Heart left ventricle (tissue), 16 donors: ENCODE measurements at regions not wholly inside any gene's neighbourhood (a gene's known extent, or its start where the extent isn't known, plus 50 kb on each side); places are given as distances from the start of the nearest gene placed in this dataset.

ENCODE experiments used
- ATAC-seq, 4 donors: fragments of 200-7000 bp; cut with Tn5 transposase; one replicate each; pipeline ENCODE4 v1.9.1; 2020 to 2022; ENCODE audit warnings: moderate library complexity in 4 of 4, mild to moderate bottlenecking in 3 of 4, moderate number of reproducible peaks in 1 of 4
- DNase-seq, 5 donors: peaks; one replicate each; pipeline ENCODE4 v3.0.0-alpha.2; 2020
- H3K27ac ChIP-seq, 12 donors: fragments of 200-600 bp; sonication (generic) in 4 of 12; one replicate each; pipeline versions ENCODE4 v1.5.0 to v1.8.0; 2016 to 2022; ENCODE audit warnings: mild to moderate bottlenecking in 2 of 12
- H3K27me3 ChIP-seq, 9 donors: fragments of 200-600 bp; sonication (generic) in 2 of 9; one replicate each; pipeline versions ENCODE4 v1.5.1 to v1.8.0; 2016 to 2022; ENCODE audit warnings: mild to moderate bottlenecking in 3 of 9
- H3K36me3 ChIP-seq, 9 donors: fragments of 200-600 bp; sonication (generic) in 2 of 9; one replicate each; pipeline versions ENCODE4 v1.5.0 to v1.8.0; 2018 to 2022; ENCODE audit warnings: mild to moderate bottlenecking in 2 of 9
- H3K4me1 ChIP-seq, 12 donors: fragments of 200-600 bp; sonication (generic) in 4 of 12; one replicate each; pipeline versions ENCODE4 v1.5.0 to v1.8.0; 2016 to 2022; ENCODE audit warnings: mild to moderate bottlenecking in 3 of 12
- H3K4me3 ChIP-seq, 12 donors: fragments of 200-600 bp; sonication (generic) in 4 of 12; one replicate each; pipeline versions ENCODE4 v1.5.0 to v1.8.0; 2017 to 2022; ENCODE audit warnings: mild to moderate bottlenecking in 9 of 12, moderate library complexity in 4 of 12
- H3K9me3 ChIP-seq, 12 donors: fragments of 200-600 bp; sonication (generic) in 4 of 12; one replicate each; pipeline versions ENCODE4 v1.5.0 to v1.8.0; 2016 to 2022; ENCODE audit warnings: mild to moderate bottlenecking in 1 of 12
- CTCF ChIP-seq, 12 donors: fragments of 200-600 bp; sonication (generic) in 4 of 12; IDR thresholded peaks; one replicate each; pipeline versions ENCODE4 v1.5.0 to v1.8.0; 2018 to 2022; ENCODE audit warnings: antibody characterized with exemption in 12 of 12, mild to moderate bottlenecking in 5 of 12
- POLR2A ChIP-seq, 2 donors: fragments of 450-650 bp; IDR thresholded peaks; one replicate each; pipeline ENCODE4 v1.6.1; 2017; ENCODE audit warnings: antibody characterized with exemption in 2 of 2, mild to moderate bottlenecking in 2 of 2, moderate library complexity in 2 of 2
- WGBS, 4 donors: extraction: QIAGEN DNeasy Blood & Tissue Kit in 2 of 4; methylation state at CpG; one replicate each; pipeline versions ENCODE4 v1.1.5 to v1.1.7; 2013 to 2018; 5-methylcytosine and 5-hydroxymethylcytosine counted together
- intact Hi-C, 10 donors: fragments of 100-400 bp; cut with DNase I; formaldehyde crosslinking; loops; one replicate each; pipeline versions ENCODE4 v1.11.1 to v1.14.2; 2022
- donor health status: ischemic (EF 13 %, LVEDD 7.1; RV severe dilation, severe dysfunction).
- donor health status: healthy with polysubstance abuse.
- donor health status: DM: no; HTN: yes; CAD: no.
- donor health status: DM: no; HTN: no; CAD: no.
- donor health status: ischemic (EF 25% LVEDD 6.9; RV normal size, moderate dysfunction).
- donor health status: ischemic (EF 25% LVEDD 5.7; RV mildly dilated, moderate dysfunction).
- donor health status: healthy.
- donor health status: DM: yes; HTN: yes; CAD: no.
- donor health status: ischemic (EF 35%, LVEDD 5.7; RV mildly dilated, moderate dysfunction).
- donor health status: nonischemic (EF 11% LVEDD 7.7; RV severe dilation, severe dysfunction).
- donor health status: DM: yes; HTN: yes; CAD: no.
- donor health status: PGD.
- donor health status: ischemic (EF 29% LVEDD 5.4; RV normal size, mild dysfunction).
- donor health status: nonischemic (EF 23%, LVEDD 6.1; RV moderate dilation, normal function).

GRCh38 chr15:77554306-77555080 lies 78.2 kb downstream of the LINGO1 start:
- no peak overlapping the region for H3K4me3 ChIP-seq
- ATAC-seq (no peak), DNase-seq (no peak)
- 63 to 74% (median 73%) methylated on average over 11 of the region's 11 CpGs for WGBS, 4 donors
- H3K27me3 ChIP-seq = no peaks in the 10 kb centered on the region
- H3K9me3 ChIP-seq = no peaks in the 10 kb centered on the region
- TF ChIP-seq POLR2A (IDR thresholded peaks at IDR 0.05) (no peak), CTCF (IDR thresholded peaks at IDR 0.05) (no peak)
- H3K36me3 ChIP-seq = no peaks in the 10 kb centered on the region
- intact Hi-C loops = no loop called here
- H3K4me1 ChIP-seq = peaks cover 0 to 6% (median 0%) of the 10 kb centered on the region in 12 donors
- H3K27ac ChIP-seq = no peak overlapping the region

DNA sequence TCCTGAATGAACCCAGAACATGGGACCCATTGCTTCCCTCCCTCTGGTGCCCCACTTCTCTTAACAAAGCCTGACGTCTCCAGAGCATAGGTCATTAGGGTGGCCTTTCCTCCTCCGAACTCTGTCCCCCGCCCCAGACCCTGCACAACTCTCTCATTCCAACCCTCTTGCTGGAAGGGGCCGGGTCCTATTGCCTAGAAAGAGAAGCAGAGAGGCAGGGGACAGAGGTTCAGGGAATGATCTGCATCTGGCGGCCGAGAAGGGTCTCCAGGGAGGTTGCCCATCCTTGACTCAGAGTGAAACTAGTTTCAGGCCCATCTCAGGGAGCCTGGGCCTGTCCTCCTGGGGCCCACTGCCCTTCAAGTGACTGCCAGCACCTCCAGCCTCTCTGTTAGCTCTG lies 79.0 kb downstream of the LINGO1 start:
- Histone ChIP-seq H3K36me3 (no peaks in the 10 kb centered on the region), H3K27ac (no peak overlapping the region), H3K9me3 (no peaks in the 10 kb centered on the region), H3K4me3 (no peak overlapping the region), H3K4me1 (peaks cover 0 to 6% (median 0%) of the 10 kb centered on the region in 12 donors), H3K27me3 (no peaks in the 10 kb centered on the region)
- TF ChIP-seq POLR2A (IDR thresholded peaks at IDR 0.05) (no peak), CTCF (IDR thresholded peaks at IDR 0.05) (no peak)
- intact Hi-C loops = no loop called here
- WGBS, 4 donors = 81 to 93% (median 90%) methylated on average over 6 of the region's 6 CpGs
- ATAC-seq (no peak), DNase-seq (no peak)

- whole genome bisulfite sequencing, 4 donors = 91 to 98% (median 96%) methylated on average over 3 of the region's 3 CpGs
- no peak overlapping the region for H3K27ac ChIP-seq
These were observed 79.5 kb downstream of the LINGO1 start for GRCh38 chr15:77553257-77553656.

GRCh38 chr15:77552066-77552465 lies 80.6 kb downstream of the LINGO1 start:
- Histone ChIP-seq H3K9me3 (peaks cover 0 to 3% (median 0%) of the 10 kb centered on the region in 12 donors), H3K4me1 (peaks cover 0 to 3% (median 0%) of the 10 kb centered on the region in 12 donors), H3K27ac (no peak overlapping the region), H3K4me3 (no peak overlapping the region), H3K36me3 (no peaks in the 10 kb centered on the region), H3K27me3 (no peaks in the 10 kb centered on the region)
- WGBS, 4 donors = 76 to 95% (median 90%) methylated on average over 4 of the region's 4 CpGs
- TF ChIP-seq POLR2A (IDR thresholded peaks at IDR 0.05) = no peak
- TF ChIP-seq CTCF (IDR thresholded peaks at IDR 0.05) = no peak
- ATAC-seq (no peak), DNase-seq (no peak)
- intact Hi-C loops = no loop called here

More at GRCh38 chr15:77553257-77553656, 79.5 kb downstream of the LINGO1 start:
- Histone ChIP-seq H3K9me3 (no peaks in the 10 kb centered on the region), H3K27me3 (no peaks in the 10 kb centered on the region), H3K4me3 (no peak overlapping the region), H3K4me1 (peaks cover 0 to 6% (median 0%) of the 10 kb centered on the region in 12 donors), H3K36me3 (no peaks in the 10 kb centered on the region)
- DNase-seq (no peak), ATAC-seq (no peak)
- TF ChIP-seq POLR2A (IDR thresholded peaks at IDR 0.05) (no peak), CTCF (IDR thresholded peaks at IDR 0.05) (no peak)
- intact Hi-C loops = no loop called here
